ENCODE measurements at regions not wholly inside any gene's neighbourhood (a gene's known extent, or its start where the extent isn't known, plus 50 kb on each side); places are given as distances from the start of the nearest gene placed in this dataset.

- TF ChIP-seq HOMEZ (CRISPR knock-in tag; IDR thresholded peaks at IDR 0.05; ENCODE audit: low read depth) (peak; percentile 32; the same call in 1 of the 2 replicates), DMAP1 (CRISPR knock-in tag; IDR thresholded peaks at IDR 0.05) (peak; percentile 44), SRY (CRISPR knock-in tag; IDR thresholded peaks at IDR 0.05) (peak; percentile 41; the same call in 1 of the 2 replicates), ZBTB38 (CRISPR knock-in tag; IDR thresholded peaks at IDR 0.05) (0 out of 2 replicates have a peak, but pooled peaks have one; percentile 52), ZNF318 (CRISPR knock-in tag; IDR thresholded peaks at IDR 0.05) (no peak), FOXO1 (CRISPR knock-in tag; IDR thresholded peaks at IDR 0.05) (peak; percentile 97), RBM39 (IDR thresholded peaks at IDR 0.05; ENCODE audit: low read depth, low read length, poor library complexity, severe bottlenecking) (peak; percentile 77), ZHX2 (IDR thresholded peaks at IDR 0.05; ENCODE audit: low read depth) (0 out of 2 replicates have a peak, but pooled peaks have one; percentile 34), ZHX2 (CRISPR knock-in tag; IDR thresholded peaks at IDR 0.05; ENCODE audit: borderline replicate concordance) (no peak), TERF1 (CRISPR knock-in tag; IDR thresholded peaks at IDR 0.05) (no peak)
Measured at GRCh38 chr1:234875328-234875952, 253.2 kb downstream of the TOMM20 start (continued).
